ENCODE measurements at regions not wholly inside any gene's neighbourhood (a gene's known extent, or its start where the extent isn't known, plus 50 kb on each side); places are given as distances from the start of the nearest gene placed in this dataset.

DNA sequence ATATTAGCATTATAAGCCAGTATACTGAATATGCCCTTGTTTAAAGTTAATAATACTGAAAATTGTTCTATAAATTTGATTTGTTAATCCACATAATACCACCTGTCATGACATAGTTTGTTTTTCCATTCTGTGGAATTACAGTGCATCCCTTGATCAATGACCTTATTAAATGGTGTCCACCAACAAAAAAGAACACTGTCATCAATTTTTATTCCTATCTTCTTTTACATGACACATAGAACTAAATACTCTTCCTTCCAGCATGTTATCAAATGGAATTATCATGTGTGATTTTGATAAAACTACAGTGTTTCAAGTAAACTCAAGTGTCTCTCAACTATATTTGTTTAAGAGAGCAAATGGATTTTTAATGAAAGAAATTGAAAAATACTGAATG is 221.8 kb upstream of the MBL2 start:
- in situ Hi-C loops (cut with HindIII; ENCODE audit: low pct_unique_long_range_greater_than_20kb, low sequenced_read_pairs): no loop called here
- no peak for DNase-seq (ENCODE audit: low read depth, low spot score)

GRCh38 chr10:52993109-52993508 is 220.5 kb upstream of the MBL2 start:
- in situ Hi-C loops (cut with HindIII; ENCODE audit: low pct_unique_long_range_greater_than_20kb, low sequenced_read_pairs): no loop called here
- DNase-seq (ENCODE audit: low read depth, low spot score): no peak

DNA sequence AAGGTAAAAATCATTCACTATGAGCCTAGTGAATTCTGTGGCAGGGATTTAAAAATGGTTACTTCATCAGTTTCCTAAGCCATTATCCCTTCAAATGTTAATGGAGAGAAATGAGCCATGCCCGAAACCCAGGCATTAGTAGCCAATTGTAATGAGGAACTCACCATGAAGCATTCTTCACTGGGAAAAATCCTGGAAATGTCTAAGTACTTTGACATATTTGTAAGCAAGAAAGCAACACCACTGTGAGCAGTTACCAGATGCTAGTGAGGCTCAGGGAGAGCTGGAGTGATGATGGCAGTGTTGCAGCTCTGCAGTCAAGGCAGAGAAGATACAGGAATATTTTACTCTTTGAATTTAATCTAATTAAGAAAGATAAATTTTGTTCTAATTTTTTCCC is 220.0 kb upstream of the MBL2 start:
- DNase-seq (ENCODE audit: low read depth, low spot score): no peak
- in situ Hi-C loops (cut with HindIII; ENCODE audit: low pct_unique_long_range_greater_than_20kb, low sequenced_read_pairs): no loop called here

DNA sequence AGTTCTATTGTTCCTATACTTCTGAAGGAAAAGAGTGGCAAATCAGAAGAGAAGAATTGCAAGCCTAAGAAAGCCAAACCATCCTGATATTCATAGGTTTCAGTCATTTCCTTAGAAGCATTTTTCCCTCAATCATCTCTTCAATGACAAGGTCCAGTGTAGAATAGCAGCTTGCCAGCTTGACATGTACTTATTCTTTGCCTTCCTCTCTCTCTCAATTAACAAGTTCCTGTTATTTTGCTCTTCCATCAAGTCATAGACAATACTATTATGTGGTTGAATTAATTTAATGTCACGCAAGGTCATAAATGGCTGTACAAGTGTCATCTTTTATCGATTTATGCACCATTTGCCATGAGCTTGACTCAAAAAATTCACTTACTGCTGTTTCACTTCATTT is 216.3 kb upstream of the MBL2 start:
- in situ Hi-C loops (cut with HindIII; ENCODE audit: low pct_unique_long_range_greater_than_20kb, low sequenced_read_pairs): no loop called here
- DNase-seq (ENCODE audit: low read depth, low spot score): no peak

DNA sequence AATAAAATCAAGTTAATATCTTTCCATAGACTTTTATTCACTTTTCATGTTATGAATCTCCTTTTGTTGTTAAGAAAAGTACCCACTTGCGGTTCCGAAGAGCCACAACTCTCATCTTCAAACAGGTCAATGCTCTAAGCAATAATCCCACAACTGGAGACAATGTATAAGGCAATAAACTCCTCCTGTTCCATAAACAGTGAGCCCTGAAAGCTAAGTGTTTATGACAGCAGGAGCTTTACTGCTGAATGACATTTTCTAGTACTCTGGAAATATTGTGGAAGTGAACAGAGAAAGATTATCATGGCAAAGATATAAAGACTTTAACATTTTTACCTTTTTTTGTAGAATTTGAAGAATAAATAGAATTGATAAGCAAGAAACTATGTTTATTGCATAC is 213.5 kb upstream of the MBL2 start:
- no peak for DNase-seq (ENCODE audit: low read depth, low spot score)
- in situ Hi-C loops (cut with HindIII; ENCODE audit: low pct_unique_long_range_greater_than_20kb, low sequenced_read_pairs): no loop called here

GRCh38 chr10:52984169-52984568 is 211.6 kb upstream of the MBL2 start:
- no peak for DNase-seq (ENCODE audit: low read depth, low spot score)
- in situ Hi-C loops (cut with HindIII; ENCODE audit: low pct_unique_long_range_greater_than_20kb, low sequenced_read_pairs): no loop called here

DNA sequence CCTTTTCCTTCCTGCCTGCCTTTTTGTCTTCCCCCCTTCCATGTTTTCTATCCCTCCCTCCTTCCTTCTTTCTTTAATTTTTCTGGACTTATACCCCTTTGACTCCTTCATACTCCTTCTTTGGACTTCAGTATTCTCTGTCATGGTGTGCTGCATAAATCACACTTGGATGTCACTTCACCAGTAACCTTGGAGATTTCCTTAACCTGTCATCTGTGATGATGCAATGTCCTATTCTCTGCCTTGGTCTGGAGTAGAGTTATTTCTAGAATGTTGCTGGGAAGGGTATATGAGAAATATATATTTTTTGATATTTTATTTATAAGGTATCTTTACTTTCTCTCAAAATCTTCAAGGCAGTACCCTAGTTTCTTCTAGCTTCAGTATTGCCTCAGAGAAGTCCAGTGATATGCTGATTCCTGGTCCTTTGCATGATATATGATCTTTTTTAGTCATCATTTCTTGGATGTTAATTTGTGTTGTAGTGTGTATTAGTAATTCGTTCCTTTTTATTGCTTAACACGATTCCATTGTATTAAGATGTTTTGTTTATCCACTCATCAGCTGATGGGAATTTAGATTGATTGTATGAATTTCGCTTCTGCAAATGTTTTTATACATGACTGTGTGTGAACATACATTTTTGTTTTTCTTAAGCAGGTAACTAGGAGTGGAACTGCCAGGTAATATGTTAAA is 206.9 kb upstream of the MBL2 start:
- no peak for DNase-seq (ENCODE audit: low read depth, low spot score)
- in situ Hi-C loops (cut with HindIII; ENCODE audit: low pct_unique_long_range_greater_than_20kb, low sequenced_read_pairs): no loop called here

DNA sequence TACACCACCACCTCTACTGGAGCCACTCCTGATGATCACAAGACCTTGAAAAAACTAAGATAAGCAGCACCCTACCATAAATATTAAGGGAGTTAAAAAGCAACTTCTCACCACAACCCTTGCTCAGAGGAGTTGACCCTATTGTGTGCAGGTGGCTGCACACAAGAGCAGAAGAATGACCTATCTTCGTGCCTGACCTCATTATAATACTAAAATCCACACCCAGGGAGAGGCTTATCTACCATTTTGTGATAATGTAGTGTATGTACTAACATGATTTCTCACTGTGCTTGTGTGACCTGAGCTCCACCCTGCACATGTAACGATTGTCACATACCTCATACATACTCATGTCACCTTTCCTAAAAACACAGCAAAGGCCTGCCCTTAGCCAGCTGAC is 205.0 kb upstream of the MBL2 start:
- DNase-seq (ENCODE audit: low read depth, low spot score): no peak

DNA sequence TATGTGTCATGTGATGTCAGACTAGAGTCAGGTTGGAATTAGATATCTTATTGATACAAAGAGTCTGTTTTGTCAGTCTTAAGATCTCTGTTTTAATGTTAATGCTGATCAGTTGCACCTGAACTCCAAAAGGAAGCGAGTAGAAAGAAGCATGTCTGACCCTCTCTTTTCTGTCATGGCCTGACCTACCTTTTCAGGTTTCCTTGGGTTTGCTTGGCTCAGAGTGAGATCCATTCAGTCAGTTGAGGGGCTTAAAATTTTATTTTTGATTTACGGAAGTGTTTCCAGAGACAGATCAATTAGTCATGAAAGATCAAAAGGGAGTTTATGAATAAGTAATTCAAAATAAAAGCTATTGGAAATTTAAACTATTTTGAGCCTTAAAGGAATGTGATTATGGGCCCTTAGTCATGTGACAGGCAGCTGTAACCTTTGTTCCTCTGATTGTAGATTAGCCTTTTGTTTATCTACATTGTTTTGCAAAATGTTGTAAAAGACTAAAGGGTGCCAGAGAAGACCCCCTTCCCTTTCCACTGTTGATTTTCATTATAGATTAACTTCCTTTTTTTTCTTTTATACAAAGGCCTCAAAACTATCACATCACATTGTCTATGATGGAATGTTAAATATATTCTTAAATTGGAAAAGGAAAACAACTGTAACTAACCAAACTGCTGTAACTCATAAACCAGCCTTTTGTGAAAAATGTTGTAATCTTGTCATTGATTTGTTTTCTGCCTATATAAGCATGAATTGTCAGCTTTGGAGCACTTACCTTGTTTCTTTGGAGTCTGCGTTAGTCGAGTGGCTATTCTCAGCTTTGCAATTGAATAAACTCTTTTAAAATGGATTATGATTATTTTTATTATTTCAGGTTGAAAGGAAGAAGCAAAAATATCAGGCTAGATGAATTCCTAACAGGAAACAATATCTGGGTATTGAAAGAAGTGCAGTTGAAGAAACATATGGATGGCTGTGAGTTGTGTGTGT is 195.5 kb upstream of the MBL2 start:
- DNase-seq (ENCODE audit: low read depth, low spot score): no peak
- in situ Hi-C loops (cut with HindIII; ENCODE audit: low pct_unique_long_range_greater_than_20kb, low sequenced_read_pairs): no loop called here

More for the DNA sequence above, 205.0 kb upstream of the MBL2 start:
- in situ Hi-C loops (cut with HindIII; ENCODE audit: low pct_unique_long_range_greater_than_20kb, low sequenced_read_pairs): no loop called here

- in situ Hi-C loops (cut with HindIII; ENCODE audit: low pct_unique_long_range_greater_than_20kb, low sequenced_read_pairs): no loop called here
These were observed 194.3 kb upstream of the MBL2 start for GRCh38 chr10:52966904-52967303.

DNA sequence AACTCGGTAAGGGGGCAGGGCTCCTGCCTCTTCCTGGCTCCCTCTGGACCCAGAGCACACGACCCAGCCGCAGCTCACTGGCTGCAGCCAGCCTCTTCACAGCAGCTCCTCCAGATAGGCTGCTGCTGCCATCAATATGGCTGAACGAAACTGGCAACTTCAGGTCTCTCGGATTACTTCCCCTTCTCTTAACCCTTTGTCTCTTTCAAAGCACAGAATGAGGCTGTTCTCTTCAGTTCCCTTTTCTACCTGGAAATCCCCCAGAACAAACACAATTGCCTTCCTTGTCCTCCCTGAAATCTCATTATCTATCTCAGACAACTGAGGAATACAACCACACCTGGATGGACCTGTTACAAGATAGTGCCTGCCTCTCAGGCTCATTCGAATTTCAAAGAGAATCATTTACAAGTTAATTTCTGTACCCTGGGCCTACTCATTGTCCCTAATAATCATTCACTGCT is 193.4 kb upstream of the MBL2 start:
- in situ Hi-C loops (cut with HindIII; ENCODE audit: low pct_unique_long_range_greater_than_20kb, low sequenced_read_pairs): no loop called here

More at GRCh38 chr10:52966904-52967303, 194.3 kb upstream of the MBL2 start:
- DNase-seq (ENCODE audit: low read depth, low spot score): no peak

DNA sequence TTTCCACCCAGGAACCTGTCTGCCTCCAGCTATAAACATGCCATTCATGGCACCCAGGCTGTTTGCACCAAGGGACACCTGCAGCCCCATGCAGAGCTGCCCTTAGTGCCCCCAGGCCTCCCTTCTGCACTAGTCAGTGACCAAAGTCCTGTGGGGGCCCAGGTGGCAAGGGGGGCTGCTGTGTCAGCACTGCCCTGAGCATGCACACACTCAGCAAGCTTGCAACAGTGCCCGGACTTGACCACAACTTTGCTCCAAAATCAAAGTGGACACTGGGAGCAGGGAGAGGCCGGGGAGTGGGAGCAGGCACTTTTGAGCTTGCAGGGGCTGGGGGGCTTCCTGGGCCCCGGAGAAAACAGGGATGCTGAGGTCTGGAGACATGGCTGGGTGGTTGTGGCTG is 192.9 kb upstream of the MBL2 start:
- in situ Hi-C loops (cut with HindIII; ENCODE audit: low pct_unique_long_range_greater_than_20kb, low sequenced_read_pairs): no loop called here
- no peak for DNase-seq (ENCODE audit: low read depth, low spot score)

More for the DNA sequence above, 193.4 kb upstream of the MBL2 start:
- DNase-seq (ENCODE audit: low read depth, low spot score): no peak

DNA sequence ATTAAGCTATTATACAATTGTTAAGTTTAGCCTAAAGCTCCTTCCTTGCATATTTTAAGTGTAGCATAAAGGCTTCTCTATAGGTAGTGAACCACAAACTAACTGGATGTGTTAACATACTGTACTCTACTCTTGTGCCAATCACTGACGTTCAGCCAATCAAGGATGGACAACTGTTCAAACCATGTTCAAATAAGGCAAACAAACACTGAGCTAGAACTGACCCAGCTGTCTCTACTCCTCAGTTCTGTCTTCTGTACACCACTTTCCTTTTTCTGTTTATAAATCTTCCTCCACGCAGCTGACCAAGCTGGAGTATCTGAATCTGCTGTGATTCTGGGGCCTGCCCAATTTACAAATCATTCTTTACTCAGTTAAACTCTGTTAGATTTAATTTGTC is 188.7 kb upstream of the MBL2 start:
- in situ Hi-C loops (cut with HindIII; ENCODE audit: low pct_unique_long_range_greater_than_20kb, low sequenced_read_pairs): no loop called here
- DNase-seq (ENCODE audit: low read depth, low spot score): no peak

DNA sequence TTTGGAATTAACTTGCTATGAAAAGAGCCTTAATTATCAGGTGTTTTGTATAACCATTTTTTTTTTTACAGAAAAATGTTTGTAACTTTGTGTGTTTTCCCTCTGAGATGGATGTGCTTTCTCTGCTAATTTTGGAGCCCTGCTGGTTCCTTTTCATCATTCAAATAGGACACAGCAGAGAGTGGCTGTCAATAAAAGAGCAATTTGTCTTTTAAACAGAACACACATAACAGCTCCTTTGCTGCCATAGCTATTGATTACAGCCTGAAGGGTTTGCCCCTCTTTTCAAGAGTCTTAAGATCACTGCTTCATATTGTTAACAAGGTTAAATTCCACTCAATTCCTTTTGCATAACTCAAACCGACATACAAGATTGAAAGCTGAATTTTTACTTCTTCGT is 187.2 kb upstream of the MBL2 start:
- no peak for DNase-seq (ENCODE audit: low read depth, low spot score)
- in situ Hi-C loops (cut with HindIII; ENCODE audit: low pct_unique_long_range_greater_than_20kb, low sequenced_read_pairs): no loop called here

DNA sequence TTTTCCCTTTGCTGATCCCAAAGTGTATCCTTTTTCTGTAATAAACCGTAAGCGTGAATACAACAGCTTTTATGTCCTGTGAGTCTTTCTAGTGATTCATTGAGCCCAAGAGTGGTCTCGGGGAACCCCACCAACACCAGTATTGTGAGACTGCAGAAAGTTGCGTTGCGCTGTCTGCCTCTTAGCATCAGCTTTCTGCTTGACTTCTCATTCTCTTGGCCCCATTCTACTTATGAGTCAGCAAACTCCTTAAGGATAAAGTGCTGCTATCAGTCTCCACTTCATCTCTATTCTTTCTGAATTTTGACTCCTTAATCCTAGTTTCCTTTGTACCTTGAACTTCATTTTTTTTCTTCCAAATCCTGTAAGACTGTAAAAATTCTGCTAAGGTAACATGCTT is 184.3 kb upstream of the MBL2 start:
- DNase-seq (ENCODE audit: low read depth, low spot score): no peak
- in situ Hi-C loops (cut with HindIII; ENCODE audit: low pct_unique_long_range_greater_than_20kb, low sequenced_read_pairs): no loop called here

DNA sequence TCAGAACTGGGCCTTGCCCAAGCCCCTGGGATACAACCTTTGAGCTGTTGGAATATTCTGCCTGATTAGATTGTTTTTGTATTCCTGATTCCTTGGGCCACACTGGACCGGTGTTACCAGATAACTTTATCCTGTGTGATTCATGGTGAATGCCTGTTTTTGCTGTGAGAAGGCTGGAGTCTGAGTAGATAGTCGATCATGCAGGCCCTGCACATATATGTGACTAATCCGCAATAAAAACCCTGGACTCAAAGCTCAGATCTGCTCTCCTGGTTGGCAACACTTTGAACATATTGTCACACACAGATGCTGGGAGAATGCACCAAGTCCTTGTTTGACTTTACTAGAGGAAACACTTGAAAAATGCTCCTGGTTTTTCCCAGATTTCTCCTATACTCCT is 183.9 kb upstream of the MBL2 start:
- DNase-seq (ENCODE audit: low read depth, low spot score): no peak

DNA sequence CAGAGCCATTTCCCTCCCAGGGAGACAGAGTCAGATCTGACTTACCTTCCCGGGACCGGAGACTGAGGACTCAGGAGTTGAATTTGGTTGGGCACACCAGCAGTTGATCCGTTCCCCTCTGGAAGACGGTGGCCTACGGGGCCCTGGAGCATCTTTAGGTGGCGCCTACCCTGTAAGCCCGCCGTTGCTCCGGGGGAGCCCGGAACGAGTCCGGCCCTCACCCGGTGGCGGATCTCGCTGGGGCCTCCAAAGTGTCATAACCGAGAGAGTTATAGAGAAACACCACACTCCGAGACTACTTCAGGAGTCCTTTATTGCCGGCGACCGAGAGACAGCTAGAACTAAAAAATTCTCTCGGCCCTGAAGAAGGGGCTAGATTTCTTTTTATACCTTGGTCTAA is 182.8 kb upstream of the MBL2 start:
- no peak for DNase-seq (ENCODE audit: low read depth, low spot score)
- in situ Hi-C loops (cut with HindIII; ENCODE audit: low pct_unique_long_range_greater_than_20kb, low sequenced_read_pairs): no loop called here

More for the DNA sequence above, 183.9 kb upstream of the MBL2 start:
- in situ Hi-C loops (cut with HindIII; ENCODE audit: low pct_unique_long_range_greater_than_20kb, low sequenced_read_pairs): no loop called here

DNA sequence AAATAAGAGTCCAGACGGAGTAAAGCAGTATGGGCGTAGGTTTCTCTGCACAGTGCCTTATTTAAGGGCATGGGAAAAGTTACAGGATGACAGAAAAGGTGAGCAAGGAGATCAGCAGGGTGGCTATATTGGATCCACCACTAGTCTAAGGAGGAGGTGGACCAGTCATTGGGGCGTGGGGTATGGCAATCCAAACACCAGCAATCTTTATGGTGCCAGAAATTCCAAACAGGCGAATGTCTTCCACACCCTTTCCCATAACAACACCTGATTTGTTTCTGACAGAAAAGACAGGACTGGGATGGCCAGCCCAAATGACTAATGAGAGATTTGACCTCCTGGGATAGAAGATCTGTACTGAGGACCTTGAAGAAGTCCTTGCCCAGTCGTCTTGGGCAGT is 181.8 kb upstream of the MBL2 start:
- in situ Hi-C loops (cut with HindIII; ENCODE audit: low pct_unique_long_range_greater_than_20kb, low sequenced_read_pairs): no loop called here
- DNase-seq (ENCODE audit: low read depth, low spot score): no peak

Data from SK-MEL-5 (cell line).